Fibroblast of the aortic adventitia (primary cell): ENCODE measurements at regions not wholly inside any gene's neighbourhood (a gene's known extent, or its start where the extent isn't known, plus 50 kb on each side); places are given as distances from the start of the nearest gene placed in this dataset.

Source experiments
- DNase-seq: peaks from one replicate; pipeline ENCODE4 v3.0.0-alpha.2; 2010; ENCODE audit warnings: low read depth
- H3K4me3 ChIP-seq: 2 replicates; pipeline ENCODE4 v1.5.1; 2011; ENCODE audit warnings: low read depth, mild to moderate bottlenecking, control low read depth, low read length, moderate library complexity
- CTCF ChIP-seq: IDR thresholded peaks from 2 replicates; pipeline ENCODE4 v1.5.1; 2011; ENCODE audit warnings: mild to moderate bottlenecking, low read length, control low read depth, inconsistent platforms; ENCODE audit not compliant: insufficient read depth

- no peak for TF ChIP-seq CTCF
- H3K4me3 ChIP-seq = no peak overlapping the region
- DNase-seq = no peak
Observed at GRCh38 chr2:14263053-14263452, 369.5 kb upstream of the LRATD1 start.

GRCh38 chr2:14270036-14270582 lies 362.4 kb upstream of the LRATD1 start:
- TF ChIP-seq CTCF = no peak
- no peak for DNase-seq
- no peak overlapping the region for H3K4me3 ChIP-seq

- no peak for TF ChIP-seq CTCF
- no peak overlapping the region for H3K4me3 ChIP-seq
- DNase-seq = no peak
Observed at GRCh38 chr2:14272396-14273075, 360.0 kb upstream of the LRATD1 start.

GRCh38 chr2:14273650-14274049 lies 358.9 kb upstream of the LRATD1 start:
- no peak overlapping the region for H3K4me3 ChIP-seq
- DNase-seq = no peak
- no peak for TF ChIP-seq CTCF

GRCh38 chr2:14284244-14284643 lies 348.3 kb upstream of the LRATD1 start:
- TF ChIP-seq CTCF = no peak
- no peak for DNase-seq
- no peak overlapping the region for H3K4me3 ChIP-seq

- DNase-seq = no peak
- H3K4me3 ChIP-seq = no peak overlapping the region
- TF ChIP-seq CTCF = no peak
Observed at GRCh38 chr2:14285812-14286211, 346.7 kb upstream of the LRATD1 start.

- no peak for DNase-seq
- H3K4me3 ChIP-seq = no peak overlapping the region
- no peak for TF ChIP-seq CTCF
Observed at GRCh38 chr2:14288016-14288415, 344.5 kb upstream of the LRATD1 start.
